Inflammatory macrophage (primary cell): ENCODE measurements at regions not wholly inside any gene's neighbourhood (a gene's known extent, or its start where the extent isn't known, plus 50 kb on each side); places are given as distances from the start of the nearest gene placed in this dataset.

Source experiments
- DNase-seq, 2 donors: peaks; one replicate each; pipeline ENCODE4 v3.0.0-alpha.2; 2020 to 2022

GRCh38 chr10:44240584-44241205 is 144.2 kb downstream of the CXCL12 start:
- DNase-seq = no peak

GRCh38 chr10:44238212-44238611 is 146.7 kb downstream of the CXCL12 start:
- no peak for DNase-seq

- no peak for DNase-seq
These were observed 147.4 kb downstream of the CXCL12 start for GRCh38 chr10:44237364-44238049.

GRCh38 chr10:44235363-44235762 is 149.5 kb downstream of the CXCL12 start:
- no peak for DNase-seq

GRCh38 chr10:44234483-44234875 is 150.4 kb downstream of the CXCL12 start:
- DNase-seq = no peak

GRCh38 chr10:44233561-44234482 is 151.1 kb downstream of the CXCL12 start:
- DNase-seq = no peak

GRCh38 chr10:44217274-44217820 is 167.6 kb downstream of the CXCL12 start:
- DNase-seq = no peak

GRCh38 chr10:44216073-44216472 is 168.8 kb downstream of the CXCL12 start:
- DNase-seq = no peak

- no peak for DNase-seq
These were observed 175.1 kb downstream of the CXCL12 start for GRCh38 chr10:44209811-44210210.

GRCh38 chr10:44207160-44207559 is 177.7 kb downstream of the CXCL12 start:
- no peak for DNase-seq

GRCh38 chr10:44206127-44206818 is 178.6 kb downstream of the CXCL12 start:
- no peak for DNase-seq

GRCh38 chr10:44205067-44205466 is 179.8 kb downstream of the CXCL12 start:
- DNase-seq = no peak

GRCh38 chr10:44203535-44203934 is 181.4 kb downstream of the CXCL12 start:
- no peak for DNase-seq

- DNase-seq = no peak
These were observed 181.9 kb downstream of the CXCL12 start for GRCh38 chr10:44202952-44203351.

GRCh38 chr10:44201656-44202055 is 183.2 kb downstream of the CXCL12 start:
- no peak for DNase-seq

GRCh38 chr10:44201011-44201410 is 183.9 kb downstream of the CXCL12 start:
- no peak for DNase-seq

GRCh38 chr10:44199991-44200655 is 184.8 kb downstream of the CXCL12 start:
- no peak for DNase-seq

- DNase-seq = no peak
These were observed 185.6 kb downstream of the CXCL12 start for GRCh38 chr10:44199267-44199666.

GRCh38 chr10:44198780-44199097 is 186.2 kb downstream of the CXCL12 start:
- DNase-seq = no peak

- DNase-seq = no peak
These were observed 186.7 kb downstream of the CXCL12 start for GRCh38 chr10:44198096-44198779.

- no peak for DNase-seq
These were observed 187.3 kb downstream of the CXCL12 start for GRCh38 chr10:44197646-44198045.

GRCh38 chr10:44196336-44196735 is 188.6 kb downstream of the CXCL12 start:
- DNase-seq = no peak
